Medulla oblongata (tissue), 1 donor: ENCODE measurements at regions not wholly inside any gene's neighbourhood (a gene's known extent, or its start where the extent isn't known, plus 50 kb on each side); places are given as distances from the start of the nearest gene placed in this dataset.

ENCODE experiments used
- DNase-seq: peaks from one replicate; pipeline ENCODE4 v3.0.0-alpha.2; 2015; ENCODE audit errors: extremely low spot score

DNA sequence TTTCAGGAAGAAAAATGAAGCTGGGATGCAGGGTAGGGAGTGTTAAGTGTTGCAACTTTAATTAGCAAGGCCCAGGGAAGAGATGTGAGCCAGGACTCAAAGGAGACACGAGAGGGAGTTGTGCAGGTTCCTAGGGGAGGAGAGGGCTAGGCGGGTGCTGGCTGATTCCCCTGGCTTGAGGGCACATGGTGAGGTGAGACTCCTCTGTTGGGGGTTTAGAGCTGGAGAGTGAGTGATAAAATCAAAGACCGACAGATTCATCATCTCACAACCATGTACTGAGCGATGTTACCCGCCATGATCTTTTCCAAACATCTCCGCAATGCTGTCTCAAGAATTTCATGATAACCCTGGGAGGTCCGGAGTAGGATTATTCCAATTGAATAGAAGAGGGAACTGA lies 161.8 kb upstream of the CSF3R start:
- no peak for DNase-seq

- no peak for DNase-seq
These were observed 160.9 kb upstream of the CSF3R start for GRCh38 chr1:36643371-36644270.

GRCh38 chr1:36642802-36643201 lies 160.1 kb upstream of the CSF3R start:
- no peak for DNase-seq

DNA sequence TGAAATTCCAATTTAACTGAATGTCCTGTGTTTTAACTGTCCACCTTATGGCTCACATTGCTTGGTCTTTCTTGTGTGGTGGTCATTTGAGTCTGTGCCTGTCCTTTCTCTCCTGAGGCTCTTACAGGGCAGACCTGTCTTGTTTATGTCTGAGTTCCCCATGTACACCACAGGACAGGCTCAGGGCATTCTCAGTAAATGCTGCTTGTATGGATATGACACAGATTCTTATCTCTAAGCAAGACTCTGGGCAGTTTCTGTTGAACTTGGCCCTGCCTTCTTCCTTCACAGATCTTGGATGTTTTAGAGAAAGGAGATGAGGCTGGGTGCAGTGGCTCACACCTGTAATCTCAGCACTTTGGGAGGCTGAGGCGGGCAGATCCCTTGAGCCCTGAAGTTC lies 159.1 kb upstream of the CSF3R start:
- DNase-seq: no peak

GRCh38 chr1:36639461-36639860 lies 156.7 kb upstream of the CSF3R start:
- DNase-seq: no peak

GRCh38 chr1:36638268-36638667 lies 155.6 kb upstream of the CSF3R start:
- no peak for DNase-seq

GRCh38 chr1:36636206-36636605 lies 153.5 kb upstream of the CSF3R start:
- DNase-seq: no peak

DNA sequence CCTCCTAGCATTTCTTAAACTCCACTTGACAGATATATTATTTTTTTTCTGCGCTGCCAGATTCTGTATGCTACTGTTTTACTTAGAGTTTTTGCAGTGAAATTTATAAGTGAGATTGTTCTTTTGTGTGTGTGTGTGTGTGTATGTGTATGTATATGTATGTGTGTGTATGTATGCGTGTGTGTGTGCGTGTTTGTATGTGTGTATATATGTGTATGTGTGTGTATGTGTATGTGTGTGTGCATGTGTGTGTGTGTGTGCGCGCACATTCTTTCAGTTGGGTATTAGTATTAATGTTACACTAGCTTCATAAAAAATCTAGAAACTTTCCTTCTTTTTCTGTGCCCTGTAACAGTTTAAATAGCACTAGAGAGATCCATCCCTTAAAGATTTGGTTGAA lies 152.6 kb upstream of the CSF3R start:
- no peak for DNase-seq

GRCh38 chr1:36628804-36629203 lies 146.1 kb upstream of the CSF3R start:
- no peak for DNase-seq

DNA sequence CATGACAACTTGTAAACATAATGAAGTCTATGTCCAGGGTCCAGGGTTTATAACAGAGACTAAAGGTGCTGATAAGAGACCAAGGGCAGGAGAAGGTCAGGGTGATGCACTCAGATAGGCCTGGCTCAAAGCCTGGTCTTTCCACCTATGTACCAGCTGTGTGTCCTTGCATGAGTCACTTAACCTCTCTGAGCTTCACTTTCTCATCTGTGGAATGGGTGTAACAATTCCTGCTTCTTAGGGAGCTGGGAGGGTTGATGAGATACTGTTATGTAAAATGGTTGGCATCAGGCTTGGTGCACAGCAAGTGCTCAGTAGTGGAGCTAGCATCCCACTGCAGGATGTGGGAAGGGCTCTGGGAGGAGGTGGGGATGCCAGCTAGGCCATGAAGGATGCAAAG lies 143.7 kb upstream of the CSF3R start:
- DNase-seq: no peak

- DNase-seq: no peak
These were observed 143.2 kb upstream of the CSF3R start for GRCh38 chr1:36625935-36626310.

DNA sequence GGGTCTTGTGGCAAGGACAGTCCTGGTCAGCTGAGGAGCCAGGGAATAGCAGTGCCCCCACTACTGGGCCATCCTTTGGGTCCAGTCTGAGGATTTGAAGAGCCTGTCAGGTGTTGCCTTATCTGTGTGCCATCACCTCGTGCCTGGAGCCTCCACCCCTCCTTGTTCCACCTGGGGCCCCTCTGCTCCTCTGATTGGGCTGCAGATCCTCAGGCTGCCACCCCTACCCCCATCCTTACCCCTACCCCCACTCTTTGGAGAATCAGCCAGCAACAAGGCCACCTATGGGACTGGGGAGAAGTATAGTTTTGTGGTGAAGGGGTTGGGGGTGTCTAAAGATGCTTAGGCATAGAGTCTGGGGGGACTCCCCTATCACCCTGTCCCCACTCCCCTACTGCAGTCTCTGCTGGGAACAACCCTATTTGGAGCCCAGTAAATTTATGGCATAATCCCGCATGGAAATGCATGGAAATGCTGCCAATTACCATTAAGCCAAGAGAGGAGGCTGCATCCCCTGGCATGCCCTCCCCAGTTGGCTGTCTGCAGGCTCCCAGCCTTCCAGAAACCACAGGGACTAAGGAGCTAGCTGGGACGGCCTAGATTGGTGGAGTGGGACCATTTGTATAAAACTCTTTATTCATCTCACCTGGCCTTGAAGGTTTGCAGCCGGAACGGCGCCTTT lies 142.7 kb upstream of the CSF3R start:
- DNase-seq: no peak

DNA sequence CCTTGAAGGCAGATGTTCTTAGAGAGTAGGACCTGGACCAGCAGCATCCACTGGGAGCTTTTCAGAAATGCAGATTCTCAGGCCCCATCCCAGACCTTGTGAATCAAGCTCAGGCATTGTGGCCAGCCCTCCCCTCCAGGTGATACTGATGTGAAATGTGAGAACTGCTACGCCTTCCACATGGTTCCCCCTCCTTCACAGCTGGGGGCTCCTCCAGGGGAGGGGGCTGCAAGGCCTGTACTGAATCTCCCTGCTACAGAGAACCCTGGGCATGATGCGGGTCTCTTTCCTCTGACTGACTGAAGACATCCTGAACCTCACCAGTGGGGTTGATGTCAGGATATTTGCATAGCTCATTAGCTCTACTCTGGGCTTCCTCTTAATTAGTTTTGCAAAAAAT lies 141.8 kb upstream of the CSF3R start:
- no peak for DNase-seq

GRCh38 chr1:36622741-36623648 lies 140.3 kb upstream of the CSF3R start:
- DNase-seq: no peak

GRCh38 chr1:36621531-36621930 lies 138.8 kb upstream of the CSF3R start:
- no peak for DNase-seq

- DNase-seq: no peak
These were observed 137.4 kb upstream of the CSF3R start for GRCh38 chr1:36620142-36620541.

DNA sequence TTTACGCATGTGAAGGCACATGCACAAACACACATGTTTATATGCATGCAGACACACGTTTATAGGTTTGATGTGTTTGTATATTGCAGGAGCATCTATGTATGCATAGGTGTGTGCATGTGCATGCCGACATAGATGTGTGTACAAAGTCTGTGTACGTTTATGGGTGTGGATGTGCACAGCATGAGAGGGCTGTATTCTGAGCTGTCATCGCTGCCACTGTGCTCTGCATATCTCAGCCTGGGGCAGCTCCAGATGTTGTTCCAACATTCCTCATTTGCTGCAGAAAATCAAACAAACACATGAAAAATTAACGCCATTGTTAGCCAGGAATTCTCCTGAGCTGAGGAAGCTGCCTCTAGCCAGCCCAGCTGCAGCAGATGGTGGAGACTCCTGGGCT lies 132.3 kb upstream of the CSF3R start:
- no peak for DNase-seq

GRCh38 chr1:36614571-36614970 lies 131.9 kb upstream of the CSF3R start:
- DNase-seq: no peak

- no peak for DNase-seq
These were observed 131.0 kb upstream of the CSF3R start for GRCh38 chr1:36613721-36614120.

DNA sequence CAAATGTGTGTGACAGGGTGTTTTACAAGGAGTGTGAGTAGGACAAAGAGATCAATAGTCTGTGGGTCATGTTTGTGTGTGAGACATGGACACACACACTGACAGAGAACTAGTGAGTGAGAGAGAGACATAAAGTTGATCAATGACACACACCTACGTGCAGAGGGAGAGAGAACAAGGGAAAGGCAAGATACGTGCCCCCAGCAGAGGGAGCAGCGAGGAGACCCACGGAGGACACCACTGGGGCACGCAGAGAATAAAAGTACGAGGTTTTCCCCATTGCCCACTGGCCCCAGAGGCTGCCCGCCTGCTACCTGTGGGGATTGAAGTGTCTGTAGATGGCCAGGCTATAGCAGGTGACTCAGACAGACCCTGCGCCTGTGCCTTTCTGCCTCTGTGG lies 130.2 kb upstream of the CSF3R start:
- DNase-seq: no peak

DNA sequence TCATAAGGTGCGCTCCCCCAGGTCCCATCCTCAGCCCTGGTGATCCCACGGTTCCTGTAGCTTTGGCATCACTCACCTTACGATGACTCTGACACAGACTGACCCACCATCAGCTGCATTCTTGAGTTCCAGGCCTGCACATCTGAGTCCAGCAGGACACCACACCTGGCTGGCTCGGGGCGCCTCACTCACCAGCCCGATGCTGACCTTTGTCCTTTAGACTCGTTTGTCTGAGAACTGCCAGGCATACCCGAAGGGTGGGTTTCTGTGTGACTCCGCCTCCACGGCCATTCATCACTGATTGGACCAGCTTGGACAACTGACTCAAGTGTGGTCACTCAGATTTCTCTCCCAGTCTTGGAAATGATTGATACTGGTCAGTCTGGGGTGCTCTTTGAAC lies 129.4 kb upstream of the CSF3R start:
- DNase-seq: no peak
